ENCODE measurements at regions not wholly inside any gene's neighbourhood (a gene's known extent, or its start where the extent isn't known, plus 50 kb on each side); places are given as distances from the start of the nearest gene placed in this dataset.
A peak's percentile ranks its signal among the peaks of the same experiment; 100 is the strongest.

GRCh38 chr14:30138567-30138966 is 210.9 kb upstream of the PRKD1 start:
- peak in 1 of 2 donors; percentile 22 for DNase-seq (ENCODE audit: low read depth in 2 of 2)
- H3K9me3 ChIP-seq (ENCODE audit: control insufficient read depth, insufficient read depth, low read depth, low read length), result no peaks in the 10 kb centered on the region
- no peak overlapping the region for H3K9ac ChIP-seq (ENCODE audit: insufficient read depth, low read length)
- no peaks in the 10 kb centered on the region for H3K79me2 ChIP-seq (ENCODE audit: control insufficient read depth, insufficient read depth, low read length)
- H3K4me3 ChIP-seq (replicated peaks in 1 of 4; ENCODE audit: control extremely low read depth in 1 of 4, insufficient read depth in 1 of 4, low read depth in 3 of 4, low read length in 4 of 4), result no peak overlapping the region
- H3K27ac ChIP-seq (ENCODE audit: insufficient read depth, low read length), result no peak overlapping the region
- no peaks in the 10 kb centered on the region for H4K20me1 ChIP-seq (ENCODE audit: control insufficient read depth, extremely low read depth, insufficient read depth, low read length)
- H3K4me2 ChIP-seq (ENCODE audit: extremely low read depth, insufficient read depth, low read length), result no peak overlapping the region
- H3K36me3 ChIP-seq (ENCODE audit: control insufficient read depth, insufficient read depth, low read length), result no peaks in the 10 kb centered on the region
- no peaks in the 10 kb centered on the region for H3K4me1 ChIP-seq (ENCODE audit: control insufficient read depth, extremely low read depth, insufficient read depth, low read length)
- H3K27me3 ChIP-seq (ENCODE audit: control insufficient read depth, insufficient read depth, low read length), result no peaks in the 10 kb centered on the region
- H2AFZ ChIP-seq (ENCODE audit: low read length), result peak overlapping the region; percentile 15
- TF ChIP-seq EZH2 (IDR thresholded peaks at IDR 0.05; ENCODE audit: low read length, missing control alignments) (no peak), CTCF (conservative IDR thresholded peaks at IDR 0.05 in 1 of 2, IDR thresholded peaks at IDR 0.05 in 1 of 2; ENCODE audit: low read depth in 1 of 2, low read length in 2 of 2) (no peak)

GRCh38 chr14:30142216-30142615 is 214.6 kb upstream of the PRKD1 start:
- no peak for DNase-seq (ENCODE audit: low read depth in 2 of 2)
- H2AFZ ChIP-seq (ENCODE audit: low read length), result no peak overlapping the region

GRCh38 chr14:30143627-30144026 is 216.0 kb upstream of the PRKD1 start:
- H3K36me3 ChIP-seq (ENCODE audit: control insufficient read depth, insufficient read depth, low read length), result no peaks in the 10 kb centered on the region
- DNase-seq (ENCODE audit: low read depth in 2 of 2), result peak; percentile 48 to 52
- no peak overlapping the region for H3K9ac ChIP-seq (ENCODE audit: insufficient read depth, low read length)
- H3K27ac ChIP-seq (ENCODE audit: insufficient read depth, low read length), result no peak overlapping the region
- no peaks in the 10 kb centered on the region for H3K27me3 ChIP-seq (ENCODE audit: control insufficient read depth, insufficient read depth, low read length)
- H3K9me3 ChIP-seq (ENCODE audit: control insufficient read depth, insufficient read depth, low read depth, low read length), result no peaks in the 10 kb centered on the region
- no peaks in the 10 kb centered on the region for H3K79me2 ChIP-seq (ENCODE audit: control insufficient read depth, insufficient read depth, low read length)
- no peaks in the 10 kb centered on the region for H3K4me1 ChIP-seq (ENCODE audit: control insufficient read depth, extremely low read depth, insufficient read depth, low read length)
- no peak overlapping the region for H3K4me2 ChIP-seq (ENCODE audit: extremely low read depth, insufficient read depth, low read length)
- H4K20me1 ChIP-seq (ENCODE audit: control insufficient read depth, extremely low read depth, insufficient read depth, low read length), result no peaks in the 10 kb centered on the region
- TF ChIP-seq EZH2 (IDR thresholded peaks at IDR 0.05; ENCODE audit: low read length, missing control alignments), result no peak
- peak overlapping the region; percentile 78 for H2AFZ ChIP-seq (ENCODE audit: low read length)
- no peak overlapping the region for H3K4me3 ChIP-seq (replicated peaks in 1 of 4; ENCODE audit: control extremely low read depth in 1 of 4, insufficient read depth in 1 of 4, low read depth in 3 of 4, low read length in 4 of 4)

More at GRCh38 chr14:30142216-30142615, 214.6 kb upstream of the PRKD1 start:
- H4K20me1 ChIP-seq (ENCODE audit: control insufficient read depth, extremely low read depth, insufficient read depth, low read length), result no peaks in the 10 kb centered on the region
- no peaks in the 10 kb centered on the region for H3K4me1 ChIP-seq (ENCODE audit: control insufficient read depth, extremely low read depth, insufficient read depth, low read length)
- H3K4me2 ChIP-seq (ENCODE audit: extremely low read depth, insufficient read depth, low read length), result no peak overlapping the region
- H3K9me3 ChIP-seq (ENCODE audit: control insufficient read depth, insufficient read depth, low read depth, low read length), result no peaks in the 10 kb centered on the region
- no peak overlapping the region for H3K27ac ChIP-seq (ENCODE audit: insufficient read depth, low read length)
- no peaks in the 10 kb centered on the region for H3K79me2 ChIP-seq (ENCODE audit: control insufficient read depth, insufficient read depth, low read length)
- no peak for TF ChIP-seq EZH2 (IDR thresholded peaks at IDR 0.05; ENCODE audit: low read length, missing control alignments)
- no peak for TF ChIP-seq CTCF (conservative IDR thresholded peaks at IDR 0.05 in 1 of 2, IDR thresholded peaks at IDR 0.05 in 1 of 2; ENCODE audit: low read depth in 1 of 2, low read length in 2 of 2)
- H3K9ac ChIP-seq (ENCODE audit: insufficient read depth, low read length), result no peak overlapping the region
- H3K27me3 ChIP-seq (ENCODE audit: control insufficient read depth, insufficient read depth, low read length), result no peaks in the 10 kb centered on the region
- H3K4me3 ChIP-seq (replicated peaks in 1 of 4; ENCODE audit: control extremely low read depth in 1 of 4, insufficient read depth in 1 of 4, low read depth in 3 of 4, low read length in 4 of 4), result no peak overlapping the region
- no peaks in the 10 kb centered on the region for H3K36me3 ChIP-seq (ENCODE audit: control insufficient read depth, insufficient read depth, low read length)
